GM12878 (cell line): ENCODE measurements at regions not wholly inside any gene's neighbourhood (a gene's known extent, or its start where the extent isn't known, plus 50 kb on each side); places are given as distances from the start of the nearest gene placed in this dataset.

Source experiments
- ATAC-seq: fragments of 200-7000 bp; cut with Tn5 transposase; 3 replicates; pipeline ENCODE4 v1.9.1; 2020; ENCODE audit warnings: mild to moderate bottlenecking, moderate library complexity
- BruUV-seq: library from RNA; stranded (reverse); fragments of 400-500 nt; replicated peaks from 2 replicates; lab custom pipeline; 2021; lab: Mats Ljungman, UMichigan
- CTCF ChIA-PET: fragments of 300-600 bp; sonication (Branson Sonifier 250); formaldehyde crosslinking; extraction: SDS; loops from one replicate; lab custom pipeline; 2021; ENCODE audit warnings: inconsistent platforms; lab: Yijun Ruan, JAX
- POLR2A ChIA-PET: fragments of 350-600 bp; formaldehyde crosslinking; extraction: SDS; loops from one replicate; lab custom pipeline; 2021; ENCODE audit warnings: inconsistent platforms; lab: Charles Lee
- RAD21 ChIA-PET: fragments of 300-600 bp; sonication (Branson Sonifier 250); formaldehyde crosslinking; loops from one replicate; lab custom pipeline; 2023; ENCODE audit warnings: antibody characterized with exemption; ENCODE audit not compliant: unreplicated experiment; lab: Charles Lee
- SMC1A ChIA-PET: fragments of 300-600 bp; sonication (Branson Sonifier 250); formaldehyde crosslinking; loops from one replicate; lab custom pipeline; 2023; ENCODE audit not compliant: unreplicated experiment, uncharacterized antibody; lab: Charles Lee
- DNase-seq: peaks from one replicate; pipeline ENCODE4 v3.0.0-alpha.2; 2011; ENCODE audit warnings: low read depth, low spot score
- FAIRE-seq: peaks from 3 replicates; lab custom pipeline; 2011; peaks lifted over from hg19 to GRCh38; lab: Jason Lieb, UNC
- H2AFZ ChIP-seq: 2 replicates; pipeline ENCODE4 v1.6.0; 2011; ENCODE audit warnings: low read depth, low read length, control low read depth; ENCODE audit not compliant: control insufficient read depth
- H3K27ac ChIP-seq: 2 replicates; pipeline ENCODE4 v1.5.1; 2011; ENCODE audit warnings: control low read depth; ENCODE audit not compliant: control insufficient read depth, insufficient read depth
- H3K27me3 ChIP-seq, 2 experiments: replicated peaks in 1 of 2; 2 replicates each; pipeline versions ENCODE4 v1.6.0 to v1.6.1; 2011; ENCODE audit warnings: low read length in 1 of 2; ENCODE audit not compliant: control insufficient read depth in 2 of 2, insufficient read depth in 2 of 2
- H3K36me3 ChIP-seq, 2 experiments: 2 replicates each; pipeline ENCODE4 v1.5.1; 2011; ENCODE audit warnings: low read length in 1 of 2; ENCODE audit not compliant: control insufficient read depth in 2 of 2, insufficient read depth in 2 of 2
- H3K4me1 ChIP-seq: 2 replicates; pipeline ENCODE4 v1.6.1; 2011; ENCODE audit warnings: mild to moderate bottlenecking, low read length, moderate library complexity, mixed read lengths; ENCODE audit not compliant: control insufficient read depth, insufficient read depth
- H3K4me2 ChIP-seq: 2 replicates; pipeline ENCODE4 v1.6.0; 2011; ENCODE audit warnings: control low read depth; ENCODE audit not compliant: control insufficient read depth, insufficient read depth
- H3K4me3 ChIP-seq: fragments of 200-600 bp; sonication (generic); 2 replicates; pipeline ENCODE4 v1.5.1; 2016
- H3K79me2 ChIP-seq: 2 replicates; pipeline ENCODE4 v1.6.0; 2011; ENCODE audit warnings: low read length; ENCODE audit not compliant: control insufficient read depth, insufficient read depth
- H3K9ac ChIP-seq: 2 replicates; pipeline ENCODE4 v1.8.0; 2011; ENCODE audit warnings: low read length, control low read depth, mixed read lengths; ENCODE audit not compliant: control insufficient read depth, insufficient read depth
- H3K9me3 ChIP-seq: replicated peaks from 3 replicates; pipeline ENCODE4 v1.5.1; 2011; ENCODE audit warnings: mild to moderate bottlenecking, low read length; ENCODE audit not compliant: control insufficient read depth, insufficient read depth
- H4K20me1 ChIP-seq: 2 replicates; pipeline ENCODE4 v1.6.0; 2011; ENCODE audit not compliant: control insufficient read depth, insufficient read depth
- BCL3 ChIP-seq: IDR thresholded peaks from 2 replicates; pipeline ENCODE4 v1.6.1; 2011; ENCODE audit warnings: borderline replicate concordance, low read depth, mild to moderate bottlenecking, moderate library complexity, low read length; ENCODE audit not compliant: insufficient read depth, poor library complexity, severe bottlenecking
- CBFB ChIP-seq: IDR thresholded peaks from 2 replicates; pipeline ENCODE4 v1.6.1; 2016; ENCODE audit warnings: antibody characterized with exemption, low read depth
- CHD1 ChIP-seq: IDR thresholded peaks from 2 replicates; pipeline ENCODE4 v1.6.1; 2012; ENCODE audit warnings: low read depth, low read length, improper control_type of control experiment
- CREB1 ChIP-seq: IDR thresholded peaks from 2 replicates; pipeline ENCODE4 v1.6.1; 2012; ENCODE audit warnings: low read depth, mild to moderate bottlenecking, inconsistent platforms
- EZH2 ChIP-seq: IDR thresholded peaks from 2 replicates; pipeline ENCODE4 v1.6.1; 2012; ENCODE audit warnings: low read depth, mild to moderate bottlenecking, control low read depth, inconsistent platforms, low read length, borderline replicate concordance; ENCODE audit not compliant: control insufficient read depth
- HSF1 ChIP-seq: fragments of 150-350 bp; IDR thresholded peaks from 2 replicates; pipeline ENCODE4 v1.6.1; 2014; ENCODE audit warnings: mild to moderate bottlenecking, low read depth, low read length
- PAX8 ChIP-seq: fragments of 450-650 bp; IDR thresholded peaks from 2 replicates; pipeline ENCODE4 v1.6.1; 2017; ENCODE audit warnings: mild to moderate bottlenecking, moderate library complexity
- PML ChIP-seq: IDR thresholded peaks from 2 replicates; pipeline ENCODE4 v1.6.1; 2012; ENCODE audit warnings: low read length, inconsistent platforms
- RELA ChIP-seq: fragments of 450-650 bp; IDR thresholded peaks from 2 replicates; pipeline ENCODE4 v1.8.0; 2014; ENCODE audit warnings: borderline replicate concordance; ENCODE audit not compliant: partially characterized antibody
- RUNX3 ChIP-seq: IDR thresholded peaks from 2 replicates; pipeline ENCODE4 v1.6.1; 2012; ENCODE audit warnings: low read length, inconsistent platforms
- SP1 ChIP-seq: IDR thresholded peaks from one replicate; pipeline ENCODE4 v1.6.1; 2011; ENCODE audit warnings: low read depth, low read length
- TARDBP ChIP-seq: IDR thresholded peaks from 2 replicates; pipeline ENCODE4 v1.6.1; 2016; ENCODE audit warnings: borderline replicate concordance
- ZNF687 ChIP-seq: fragments of 450-650 bp; IDR thresholded peaks from 2 replicates; pipeline ENCODE4 v1.6.1; 2017; ENCODE audit warnings: mild to moderate bottlenecking, moderate library complexity
- WGBS: methylation state at CpG from one replicate; pipeline ENCODE4 v1.1.6; 2016; ENCODE audit warnings: low lambda C conversion rate; ENCODE audit not compliant: insufficient replicate concordance, insufficient coverage; ENCODE audit errors: missing lambda C conversion rate; 5-methylcytosine and 5-hydroxymethylcytosine counted together
- in situ Hi-C: fragments of 300-500 bp; cut with MboI; formaldehyde crosslinking; loops from 9 replicates; pipeline ENCODE4 v1.14.3; 2018; ENCODE audit warnings: mixed read lengths
- intact Hi-C: fragments of 100-400 bp; cut with micrococcal nuclease; formaldehyde crosslinking; loops from one replicate; pipeline ENCODE4 v1.14.2; 2022; ENCODE audit not compliant: unreplicated experiment
- TF ChIP-seq, protein P1 (sequence below): fragments of 450-650 bp; IDR thresholded peaks from 2 replicates; pipeline ENCODE4 v1.6.1; 2017; ENCODE audit warnings: low read depth, mild to moderate bottlenecking, moderate library complexity
- TF ChIP-seq, protein P2 (sequence below): IDR thresholded peaks from 2 replicates; pipeline ENCODE4 v1.6.1; 2012; ENCODE audit warnings: low read depth, low read length, improper control_type of control experiment

DNA sequence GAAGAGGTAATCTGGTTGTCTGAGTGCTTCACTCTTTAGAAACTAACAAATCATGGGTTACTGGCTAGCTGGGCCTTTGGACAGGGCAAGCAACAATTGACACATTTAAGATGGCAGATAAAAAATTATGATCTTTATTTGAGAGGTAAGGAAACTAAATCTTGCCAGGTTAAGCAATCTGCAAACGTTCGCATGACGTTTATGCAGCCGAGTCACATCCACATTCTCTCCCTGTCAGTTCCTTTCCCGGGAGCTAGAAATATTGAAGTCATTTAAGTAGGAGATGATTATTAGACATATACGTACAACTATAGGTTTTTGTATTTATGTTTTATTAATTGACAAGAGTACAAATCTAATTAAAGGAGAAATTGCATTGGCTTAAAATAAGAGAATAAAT is 57.4 kb upstream of the RCN1 start:
- no TSS peak for BruUV-seq
- SMC1A ChIA-PET = interaction anchor here (0.7 kb wide), 1 partner anchor 13 kb away, joined by 3 read pairs; no protein-coding TSS in a partner anchor
- Histone ChIP-seq H4K20me1 (no peaks in the 10 kb centered on the region), H3K27ac (no peak overlapping the region; the same call in 1 of the 2 replicates), H3K27me3 (no peaks in the 10 kb centered on the region), H3K4me2 (peak overlapping the region; percentile 45; the same call in 1 of the 2 replicates), H3K9ac (no peak overlapping the region), H3K4me3 (no peak overlapping the region), H3K9me3 (no peaks in the 10 kb centered on the region), H2AFZ (peak overlapping the region; percentile 3; the same call in 1 of the 2 replicates), H3K79me2 (no peaks in the 10 kb centered on the region), H3K36me3 (no peaks in the 10 kb centered on the region), H3K4me1 (0 out of 2 replicates have a peak, but pooled peaks cover 4% of the 10 kb centered on the region)
- POLR2A ChIA-PET = interaction anchor here (0.6 to 1.1 kb wide), 2 partner anchors 18 to 75 kb away, joined by 3 read pairs; no protein-coding TSS in a partner anchor
- CTCF ChIA-PET = interaction anchor here (1.4 to 2.5 kb wide), 2 partner anchors 23 to 27 kb away, joined by 3 to 10 read pairs; no protein-coding TSS in a partner anchor
- RAD21 ChIA-PET = interaction anchor here (1.0 kb wide), 1 partner anchor 57 kb away, joined by 3 read pairs; the partner anchor contains the start of gene RCN1
- no peak for ATAC-seq
- in situ Hi-C loops = no loop called here
- intact Hi-C loops = no loop called here
- 80% methylated on average over 6 of the region's 6 CpGs for WGBS
- FAIRE-seq = no peak
- DNase-seq = no peak
- TF ChIP-seq CHD1 (no peak), CREB1 (no peak), TARDBP (no peak), EZH2 (no peak), ZNF687 (no peak), HSF1 (no peak), SP1 (no peak), BCL3 (no peak), RUNX3 (no peak), CBFB (no peak), PML (no peak), RELA (no peak), PAX8 (no peak)
- TF ChIP-seq, protein P1, sequence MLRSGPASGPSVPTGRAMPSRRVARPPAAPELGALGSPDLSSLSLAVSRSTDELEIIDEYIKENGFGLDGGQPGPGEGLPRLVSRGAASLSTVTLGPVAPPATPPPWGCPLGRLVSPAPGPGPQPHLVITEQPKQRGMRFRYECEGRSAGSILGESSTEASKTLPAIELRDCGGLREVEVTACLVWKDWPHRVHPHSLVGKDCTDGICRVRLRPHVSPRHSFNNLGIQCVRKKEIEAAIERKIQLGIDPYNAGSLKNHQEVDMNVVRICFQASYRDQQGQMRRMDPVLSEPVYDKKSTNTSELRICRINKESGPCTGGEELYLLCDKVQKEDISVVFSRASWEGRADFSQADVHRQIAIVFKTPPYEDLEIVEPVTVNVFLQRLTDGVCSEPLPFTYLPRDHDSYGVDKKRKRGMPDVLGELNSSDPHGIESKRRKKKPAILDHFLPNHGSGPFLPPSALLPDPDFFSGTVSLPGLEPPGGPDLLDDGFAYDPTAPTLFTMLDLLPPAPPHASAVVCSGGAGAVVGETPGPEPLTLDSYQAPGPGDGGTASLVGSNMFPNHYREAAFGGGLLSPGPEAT = no peak
- TF ChIP-seq, protein P2, sequence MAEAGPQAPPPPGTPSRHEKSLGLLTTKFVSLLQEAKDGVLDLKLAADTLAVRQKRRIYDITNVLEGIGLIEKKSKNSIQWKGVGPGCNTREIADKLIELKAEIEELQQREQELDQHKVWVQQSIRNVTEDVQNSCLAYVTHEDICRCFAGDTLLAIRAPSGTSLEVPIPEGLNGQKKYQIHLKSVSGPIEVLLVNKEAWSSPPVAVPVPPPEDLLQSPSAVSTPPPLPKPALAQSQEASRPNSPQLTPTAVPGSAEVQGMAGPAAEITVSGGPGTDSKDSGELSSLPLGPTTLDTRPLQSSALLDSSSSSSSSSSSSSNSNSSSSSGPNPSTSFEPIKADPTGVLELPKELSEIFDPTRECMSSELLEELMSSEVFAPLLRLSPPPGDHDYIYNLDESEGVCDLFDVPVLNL = no peak
